Skin of body (tissue), 1 donor: ENCODE measurements at regions not wholly inside any gene's neighbourhood (a gene's known extent, or its start where the extent isn't known, plus 50 kb on each side); places are given as distances from the start of the nearest gene placed in this dataset.

Experiments
- DNase-seq: peaks from one replicate; lab custom pipeline; 2025; lab: John Stamatoyannopoulos, UW

GRCh38 chr5:103463261-103463660 is 99.3 kb downstream of the NUDT12 start:
- no peak for DNase-seq

- DNase-seq: no peak
These were observed 101.3 kb downstream of the NUDT12 start for GRCh38 chr5:103461243-103461642.

- DNase-seq: no peak
These were observed 104.0 kb downstream of the NUDT12 start for GRCh38 chr5:103458497-103459040.

- DNase-seq: no peak
These were observed 106.1 kb downstream of the NUDT12 start for GRCh38 chr5:103456476-103456875.

- DNase-seq: no peak
These were observed 106.8 kb downstream of the NUDT12 start for GRCh38 chr5:103455796-103456195.

GRCh38 chr5:103454770-103455169 is 107.8 kb downstream of the NUDT12 start:
- DNase-seq: no peak

GRCh38 chr5:103452666-103453065 is 109.9 kb downstream of the NUDT12 start:
- no peak for DNase-seq

- DNase-seq: no peak
These were observed 110.5 kb downstream of the NUDT12 start for GRCh38 chr5:103452089-103452488.

GRCh38 chr5:103451261-103451660 is 111.3 kb downstream of the NUDT12 start:
- no peak for DNase-seq

GRCh38 chr5:103450333-103451061 is 112.1 kb downstream of the NUDT12 start:
- no peak for DNase-seq

GRCh38 chr5:103446813-103447212 is 115.8 kb downstream of the NUDT12 start:
- DNase-seq: no peak

GRCh38 chr5:103445426-103446035 is 117.1 kb downstream of the NUDT12 start:
- DNase-seq: no peak

- no peak for DNase-seq
These were observed 118.1 kb downstream of the NUDT12 start for GRCh38 chr5:103444333-103445038.

GRCh38 chr5:103442750-103443149 is 119.8 kb downstream of the NUDT12 start:
- DNase-seq: no peak

- DNase-seq: no peak
These were observed 121.1 kb downstream of the NUDT12 start for GRCh38 chr5:103441523-103441922.

GRCh38 chr5:103439007-103439406 is 123.6 kb downstream of the NUDT12 start:
- DNase-seq: no peak

GRCh38 chr5:103436656-103437055 is 125.9 kb downstream of the NUDT12 start:
- DNase-seq: no peak

GRCh38 chr5:103436112-103436511 is 126.5 kb downstream of the NUDT12 start:
- no peak for DNase-seq

- no peak for DNase-seq
These were observed 127.3 kb downstream of the NUDT12 start for GRCh38 chr5:103435136-103435889.

GRCh38 chr5:103434057-103434456 is 128.5 kb downstream of the NUDT12 start:
- no peak for DNase-seq

GRCh38 chr5:103433211-103433610 is 129.4 kb downstream of the NUDT12 start:
- DNase-seq: no peak

- DNase-seq: no peak
These were observed 133.7 kb downstream of the NUDT12 start for GRCh38 chr5:103428923-103429322.
